HG03135 (cell line): ENCODE measurements at regions not wholly inside any gene's neighbourhood (a gene's known extent, or its start where the extent isn't known, plus 50 kb on each side); places are given as distances from the start of the nearest gene placed in this dataset.
"Not testable (repeated sequence)": the region's sequence is repeated elsewhere in the genome, so short reads cannot be mapped to it uniquely, and the experiment has no call there.

Experiments used
- ATAC-seq: cut with Tn5 transposase; IDR thresholded peaks from one replicate; pipeline ENCODE4 v1.9.1; 2021; ENCODE audit warnings: mild to moderate bottlenecking, moderate library complexity; ENCODE audit not compliant: unreplicated experiment

DNA sequence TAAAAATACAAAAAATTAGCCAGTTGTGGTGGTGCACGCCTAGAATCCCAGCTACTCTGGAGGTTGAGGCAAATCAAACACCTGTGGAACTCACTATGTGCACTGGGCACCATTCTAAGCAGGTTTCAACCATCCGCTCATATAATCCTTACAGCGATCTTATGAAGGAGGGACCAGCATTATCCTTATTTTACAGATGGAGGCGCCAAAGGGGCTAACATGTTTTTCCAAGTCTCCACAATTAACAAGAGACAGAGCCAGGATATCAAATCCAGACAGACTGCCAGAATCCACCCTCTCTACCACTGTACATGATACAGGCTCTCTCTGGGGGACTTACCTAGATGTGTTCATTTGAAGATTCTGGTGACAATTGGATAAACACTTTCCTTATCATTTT lies 479.0 kb downstream of the XYLT1 start:
- no peak for ATAC-seq

GRCh38 chr16:16992975-16993765 lies 477.6 kb downstream of the XYLT1 start:
- no peak for ATAC-seq

DNA sequence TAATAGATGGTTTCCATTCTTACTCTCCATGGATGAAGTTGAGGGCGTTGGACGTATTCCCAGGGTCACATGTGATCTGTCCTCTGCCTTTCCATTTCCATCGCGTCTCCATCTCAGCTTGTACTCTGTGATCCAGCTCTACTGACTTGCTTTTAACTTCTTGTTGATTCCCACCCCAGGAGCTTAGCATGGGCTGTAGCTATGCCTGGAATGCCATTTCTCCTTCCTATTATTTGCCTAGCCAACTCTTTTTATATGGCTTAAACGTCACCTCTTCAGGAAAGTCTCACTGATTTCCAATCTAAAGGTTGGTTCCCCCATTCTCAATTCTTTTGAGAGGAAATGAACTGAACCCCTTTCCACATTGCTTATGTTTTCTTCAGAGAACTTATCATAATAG lies 475.9 kb downstream of the XYLT1 start:
- no peak for ATAC-seq

DNA sequence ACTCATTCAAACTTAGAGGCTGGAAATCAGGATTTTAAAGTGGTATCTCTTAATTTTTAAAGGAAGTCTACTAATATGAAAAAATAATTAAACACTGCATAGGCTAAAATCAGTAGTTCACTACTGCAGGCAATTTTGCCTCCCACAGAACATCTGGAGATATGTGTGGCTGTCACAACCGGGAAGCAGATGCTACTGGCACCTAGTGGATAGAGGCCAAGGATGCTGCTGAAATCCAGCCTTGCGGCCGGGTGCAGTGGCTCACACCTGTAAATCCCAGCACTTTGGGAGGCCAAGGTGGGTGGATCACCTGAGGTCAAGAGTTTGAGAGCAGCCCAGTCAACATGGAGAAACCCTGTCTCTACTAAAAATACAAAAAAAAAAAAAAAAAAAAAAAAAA lies 473.9 kb downstream of the XYLT1 start:
- no peak for ATAC-seq

- no peak for ATAC-seq
Measured at GRCh38 chr16:16997349-16997748, 473.4 kb downstream of the XYLT1 start.

DNA sequence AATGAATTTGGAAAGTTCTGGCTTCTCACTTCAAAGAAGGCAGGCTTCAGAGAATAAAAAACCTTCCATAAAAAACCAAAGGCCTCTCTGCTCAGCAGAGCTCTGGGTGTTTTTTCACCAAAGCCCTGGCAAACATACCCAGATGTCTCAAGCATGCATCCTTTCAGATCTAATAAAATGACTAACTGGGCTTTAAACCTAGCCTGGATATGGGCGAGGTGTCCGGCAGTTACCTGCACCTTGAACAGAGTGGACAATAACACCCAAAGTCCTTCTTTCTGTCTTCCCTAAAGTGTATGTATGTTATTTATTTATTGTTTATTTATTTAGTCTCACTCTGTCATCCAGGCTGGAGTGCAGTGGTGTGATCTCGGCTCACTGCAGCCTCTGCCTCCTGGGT lies 469.3 kb downstream of the XYLT1 start:
- ATAC-seq, result no peak

GRCh38 chr16:17002565-17002964 lies 468.2 kb downstream of the XYLT1 start:
- no peak for ATAC-seq

GRCh38 chr16:17005963-17006362 lies 464.8 kb downstream of the XYLT1 start:
- not testable (repeated sequence) for ATAC-seq

DNA sequence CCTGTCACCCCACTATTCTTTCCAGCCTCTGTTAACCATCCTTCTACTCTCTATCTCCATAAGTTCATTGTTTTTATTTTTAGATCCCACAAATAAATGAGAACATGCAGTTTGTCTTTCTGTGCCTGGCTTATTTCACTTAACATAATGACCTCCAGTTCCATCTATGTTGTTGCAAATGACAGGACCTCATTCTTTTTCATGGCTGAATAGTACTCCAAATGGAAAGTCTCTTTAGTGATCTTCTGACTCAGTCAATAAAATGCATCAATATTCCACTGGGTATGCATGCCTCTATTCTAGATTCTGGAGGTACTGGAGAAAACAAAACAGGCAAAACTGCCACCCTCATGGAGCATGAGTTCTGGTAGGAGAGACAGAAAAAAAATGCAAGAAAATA lies 459.0 kb downstream of the XYLT1 start:
- no peak for ATAC-seq

DNA sequence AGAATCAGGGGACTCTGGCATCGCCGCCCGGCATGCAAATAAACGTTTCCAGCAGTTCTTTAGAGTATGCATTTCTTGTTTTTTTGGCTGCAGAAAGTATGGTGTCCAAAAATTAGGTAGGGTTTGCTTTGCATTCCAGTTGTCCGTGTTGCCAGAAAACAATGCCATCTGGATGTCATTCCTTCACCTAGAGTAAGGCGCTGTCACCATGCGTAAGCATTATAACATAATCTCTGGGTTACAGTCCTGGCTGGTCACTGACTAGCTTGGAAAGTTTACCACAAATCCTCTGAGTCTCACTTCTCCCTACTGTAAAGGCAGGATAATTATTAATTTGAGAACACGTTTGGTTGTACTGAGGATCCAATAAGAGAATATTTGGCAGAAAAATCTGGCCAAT lies 457.7 kb downstream of the XYLT1 start:
- ATAC-seq, result no peak

DNA sequence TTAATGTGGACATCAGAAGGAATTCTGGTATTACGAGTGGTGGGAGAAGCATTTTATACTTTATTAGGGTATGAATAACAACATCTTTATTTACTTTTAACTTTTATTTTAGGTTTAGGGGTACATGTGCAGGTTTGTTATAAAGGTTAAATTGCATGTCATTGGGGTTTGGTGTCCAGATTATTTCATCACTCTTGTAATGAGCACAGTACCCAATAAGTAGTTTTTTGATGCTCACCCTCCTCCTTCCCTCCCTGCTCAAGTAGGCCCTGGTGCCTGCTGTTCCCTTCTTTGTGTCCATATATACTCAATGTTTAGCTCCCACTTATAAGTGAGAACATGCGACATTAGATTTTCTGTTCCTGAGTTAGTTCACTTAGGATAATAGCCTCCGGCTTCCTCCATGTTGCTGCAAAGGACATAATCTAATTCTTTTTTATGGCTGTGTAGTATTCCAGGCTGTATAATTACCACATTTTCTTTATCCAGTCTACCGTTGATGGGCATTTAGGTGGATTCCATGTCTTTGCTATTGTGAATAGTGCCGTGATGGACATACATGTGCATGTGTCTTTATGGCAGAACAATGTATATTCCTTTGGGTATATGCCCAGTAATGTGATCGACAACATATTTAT lies 456.2 kb downstream of the XYLT1 start:
- ATAC-seq, result no peak

GRCh38 chr16:17015702-17016101 lies 455.1 kb downstream of the XYLT1 start:
- no peak for ATAC-seq

DNA sequence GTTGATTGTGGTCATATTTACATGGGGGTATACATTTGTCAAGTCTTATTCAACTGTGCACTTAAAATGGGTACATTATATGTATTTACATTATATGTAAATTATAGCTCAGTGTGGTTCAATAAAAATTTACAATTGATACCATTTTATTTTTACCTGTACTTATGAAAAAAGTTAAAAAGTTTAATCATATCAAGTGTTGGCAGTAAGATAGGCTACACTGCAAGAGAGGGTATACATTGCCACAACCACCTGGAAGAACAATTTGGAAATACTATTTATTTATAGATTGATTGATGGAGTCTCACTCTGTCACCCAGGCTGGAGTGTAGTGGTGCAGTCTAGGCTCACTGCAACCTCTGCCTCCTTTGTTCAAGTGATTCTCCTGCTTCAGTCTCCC lies 453.3 kb downstream of the XYLT1 start:
- no peak for ATAC-seq

- ATAC-seq, result no peak
Measured at GRCh38 chr16:17018585-17018939, 452.2 kb downstream of the XYLT1 start.

DNA sequence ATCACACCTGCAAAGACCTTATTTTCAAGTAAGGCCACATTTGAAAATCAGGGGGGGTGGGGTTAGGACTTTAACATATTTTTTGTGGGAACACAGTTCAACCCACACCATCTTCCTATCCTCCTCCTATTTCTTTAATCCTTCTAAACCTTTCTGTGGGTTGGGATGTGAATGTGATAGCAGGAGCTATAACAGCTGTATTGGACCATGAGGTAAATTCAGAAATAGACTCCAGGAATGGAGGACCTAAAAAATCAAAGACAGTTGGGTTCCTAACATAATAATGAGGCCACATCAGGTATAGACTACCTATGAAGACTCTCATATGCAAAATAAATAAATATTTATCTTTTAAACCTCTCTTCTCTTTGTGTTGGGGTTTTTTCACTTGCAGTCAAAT lies 451.4 kb downstream of the XYLT1 start:
- ATAC-seq, result no peak

GRCh38 chr16:17023606-17024005 lies 447.2 kb downstream of the XYLT1 start:
- ATAC-seq, result no peak

GRCh38 chr16:17024514-17024913 lies 446.2 kb downstream of the XYLT1 start:
- no peak for ATAC-seq

- ATAC-seq, result peak; percentile 84
Measured at GRCh38 chr16:17026600-17027242, 444.0 kb downstream of the XYLT1 start.

- ATAC-seq, result peak; percentile 46
Measured at GRCh38 chr16:17027488-17028129, 443.2 kb downstream of the XYLT1 start.

- ATAC-seq, result no peak
Measured at GRCh38 chr16:17029602-17030350, 441.0 kb downstream of the XYLT1 start.
